Keratinocyte (primary cell): ENCODE measurements at regions not wholly inside any gene's neighbourhood (a gene's known extent, or its start where the extent isn't known, plus 50 kb on each side); places are given as distances from the start of the nearest gene placed in this dataset.

ENCODE experiments used
- DNase-seq: peaks from one replicate; pipeline ENCODE4 v3.0.0-alpha.2; 2011; ENCODE audit warnings: low read depth, missing footprints, low spot score
- FAIRE-seq: peaks from 2 replicates; lab custom pipeline; 2011; peaks lifted over from hg19 to GRCh38; lab: Jason Lieb, UNC
- H2AFZ ChIP-seq: 2 replicates; pipeline ENCODE4 v1.6.0; 2012; ENCODE audit warnings: low read length, control low read depth, inconsistent platforms; ENCODE audit not compliant: control insufficient read depth
- H3K27ac ChIP-seq: 2 replicates; pipeline ENCODE4 v1.5.1; 2011; ENCODE audit warnings: low read length; ENCODE audit not compliant: control insufficient read depth, insufficient read depth
- H3K27me3 ChIP-seq: 3 replicates; pipeline ENCODE4 v1.6.0; 2011; ENCODE audit warnings: low read length; ENCODE audit not compliant: control insufficient read depth, insufficient read depth; ENCODE audit errors: extremely low read depth
- H3K36me3 ChIP-seq, 2 experiments: 2 replicates in 1 of 2; 3 replicates in 1 of 2; pipeline ENCODE4 v1.5.1; 2011; ENCODE audit warnings: low read length in 2 of 2, mild to moderate bottlenecking in 1 of 2; ENCODE audit not compliant: control insufficient read depth in 2 of 2, insufficient read depth in 2 of 2; ENCODE audit errors: extremely low read depth in 1 of 2
- H3K4me1 ChIP-seq: 3 replicates; pipeline ENCODE4 v1.5.1; 2011; ENCODE audit warnings: low read length; ENCODE audit not compliant: control insufficient read depth, insufficient read depth; ENCODE audit errors: extremely low read depth
- H3K4me2 ChIP-seq: 3 replicates; pipeline ENCODE4 v1.6.0; 2011; ENCODE audit warnings: low read depth, low read length; ENCODE audit not compliant: control insufficient read depth, insufficient read depth; ENCODE audit errors: extremely low read depth
- H3K4me3 ChIP-seq, 3 experiments: fragments of 200-600 bp in 1 of 3; sonication (generic) in 1 of 3; 2 replicates in 2 of 3; 3 replicates in 1 of 3; pipeline ENCODE4 v1.5.1; 2011 to 2016; ENCODE audit warnings: low read length in 3 of 3, mild to moderate bottlenecking in 3 of 3, control low read depth in 2 of 3, inconsistent platforms in 1 of 3, low read depth in 1 of 3, mixed read lengths in 1 of 3, mixed run types in 1 of 3, moderate library complexity in 1 of 3; ENCODE audit not compliant: control insufficient read depth in 2 of 3, insufficient read depth in 2 of 3; ENCODE audit errors: extremely low read depth in 1 of 3
- H3K79me2 ChIP-seq: 2 replicates; pipeline ENCODE4 v1.6.0; 2012; ENCODE audit warnings: low read length; ENCODE audit not compliant: control insufficient read depth, insufficient read depth
- H3K9ac ChIP-seq: 3 replicates; pipeline ENCODE4 v1.6.0; 2011; ENCODE audit warnings: low read length; ENCODE audit not compliant: control insufficient read depth, insufficient read depth; ENCODE audit errors: extremely low read depth
- H3K9me1 ChIP-seq: 3 replicates; pipeline ENCODE4 v1.6.0; 2011; ENCODE audit warnings: low read length; ENCODE audit not compliant: control insufficient read depth, insufficient read depth; ENCODE audit errors: extremely low read depth
- H3K9me3 ChIP-seq: 2 replicates; pipeline ENCODE4 v1.5.1; 2012; ENCODE audit warnings: low read depth, low read length; ENCODE audit not compliant: control insufficient read depth
- H4K20me1 ChIP-seq: 3 replicates; pipeline ENCODE4 v1.6.0; 2011; ENCODE audit warnings: low read length; ENCODE audit not compliant: control insufficient read depth, insufficient read depth; ENCODE audit errors: extremely low read depth
- EZH2 ChIP-seq: IDR thresholded peaks from one replicate; pipeline ENCODE4 v1.6.1; 2012; ENCODE audit warnings: inconsistent platforms, mild to moderate bottlenecking, low read length, moderate library complexity
- dilution Hi-C: fragments of 300-500 bp; cut with MboI; formaldehyde crosslinking; loops from one replicate; pipeline ENCODE4 v1.7.0; 2020; ENCODE audit warnings: low sequenced_read_pairs; ENCODE audit not compliant: extremely low pct_ligation_motif_present
- TF ChIP-seq, protein P1 (sequence below), 3 experiments: IDR thresholded peaks in 1 of 3; conservative IDR thresholded peaks in 1 of 3; optimal IDR thresholded peaks in 1 of 3; 2 replicates in 2 of 3; 3 replicates in 1 of 3; pipeline versions ENCODE3 to v1.5.1; 2011; ENCODE audit warnings: low read length in 3 of 3, mild to moderate bottlenecking in 3 of 3, moderate library complexity in 2 of 3, control low read depth in 1 of 3, inconsistent platforms in 1 of 3; ENCODE audit not compliant: insufficient read depth in 2 of 3; ENCODE audit errors: extremely low read depth in 1 of 3

DNA sequence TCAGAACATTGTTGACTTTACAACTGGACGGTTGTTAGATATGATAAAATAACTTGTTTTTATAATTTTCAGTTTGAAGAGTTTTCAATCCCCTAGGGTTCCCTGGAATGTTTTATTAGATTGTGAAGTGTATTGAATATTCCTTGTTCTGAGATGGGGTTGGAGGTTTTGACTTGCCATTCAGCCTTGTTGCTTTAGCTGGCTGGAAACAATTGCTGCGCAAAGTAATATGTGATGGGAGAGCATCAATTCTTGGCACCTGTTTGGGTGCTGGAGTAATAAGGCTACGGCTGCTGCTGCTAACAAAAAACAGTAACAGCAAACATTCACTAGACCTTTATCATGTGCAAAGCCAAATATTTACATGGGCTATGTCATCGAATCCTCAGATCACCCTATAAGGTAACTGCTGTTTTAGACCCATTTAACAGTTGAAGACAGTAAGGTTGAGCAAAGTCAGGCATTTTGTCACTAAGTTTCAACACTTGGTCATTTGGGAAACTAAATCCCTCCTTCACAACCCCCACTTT, 241.0 kb upstream of the TBX3 start:
- FAIRE-seq, result no peak
- H3K9ac ChIP-seq, result no peak overlapping the region
- no peak overlapping the region for H3K4me2 ChIP-seq

DNA sequence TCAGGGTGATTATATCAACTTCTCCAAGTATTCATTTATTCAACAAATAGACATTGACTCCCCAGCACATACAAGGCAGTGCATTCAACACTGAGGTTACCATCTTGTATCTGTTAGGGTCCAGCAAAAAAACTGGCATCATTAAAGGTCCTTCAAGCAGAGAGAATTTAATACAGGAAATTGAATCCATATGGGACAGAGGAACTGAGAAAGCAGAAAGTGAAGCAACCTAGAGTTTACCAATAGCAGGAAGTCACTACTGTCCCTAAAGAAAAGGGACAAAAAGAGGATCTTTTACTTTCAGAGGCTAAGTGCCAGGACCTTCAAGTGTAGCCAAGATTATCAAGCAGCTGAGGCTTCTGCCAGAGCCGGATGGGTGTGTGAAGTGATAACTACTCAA, 237.8 kb upstream of the TBX3 start:
- Histone ChIP-seq H3K36me3 (no peaks in the 10 kb centered on the region), H3K27ac (no peak overlapping the region), H3K79me2 (no peaks in the 10 kb centered on the region), H3K4me1 (no peaks in the 10 kb centered on the region), H3K9me3 (no peaks in the 10 kb centered on the region), H3K4me3 (no peak overlapping the region), H2AFZ (no peak overlapping the region), H3K9me1 (no peaks in the 10 kb centered on the region), H4K20me1 (no peaks in the 10 kb centered on the region), H3K27me3 (no peaks in the 10 kb centered on the region), H3K9ac (no peak overlapping the region), H3K4me2 (no peak overlapping the region)
- TF ChIP-seq EZH2, result no peak
- TF ChIP-seq, protein P1, sequence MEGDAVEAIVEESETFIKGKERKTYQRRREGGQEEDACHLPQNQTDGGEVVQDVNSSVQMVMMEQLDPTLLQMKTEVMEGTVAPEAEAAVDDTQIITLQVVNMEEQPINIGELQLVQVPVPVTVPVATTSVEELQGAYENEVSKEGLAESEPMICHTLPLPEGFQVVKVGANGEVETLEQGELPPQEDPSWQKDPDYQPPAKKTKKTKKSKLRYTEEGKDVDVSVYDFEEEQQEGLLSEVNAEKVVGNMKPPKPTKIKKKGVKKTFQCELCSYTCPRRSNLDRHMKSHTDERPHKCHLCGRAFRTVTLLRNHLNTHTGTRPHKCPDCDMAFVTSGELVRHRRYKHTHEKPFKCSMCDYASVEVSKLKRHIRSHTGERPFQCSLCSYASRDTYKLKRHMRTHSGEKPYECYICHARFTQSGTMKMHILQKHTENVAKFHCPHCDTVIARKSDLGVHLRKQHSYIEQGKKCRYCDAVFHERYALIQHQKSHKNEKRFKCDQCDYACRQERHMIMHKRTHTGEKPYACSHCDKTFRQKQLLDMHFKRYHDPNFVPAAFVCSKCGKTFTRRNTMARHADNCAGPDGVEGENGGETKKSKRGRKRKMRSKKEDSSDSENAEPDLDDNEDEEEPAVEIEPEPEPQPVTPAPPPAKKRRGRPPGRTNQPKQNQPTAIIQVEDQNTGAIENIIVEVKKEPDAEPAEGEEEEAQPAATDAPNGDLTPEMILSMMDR (optimal IDR thresholded peaks at IDR 0.05 in 1 of 3, IDR thresholded peaks at IDR 0.05 in 1 of 3, conservative IDR thresholded peaks at IDR 0.05 in 1 of 3; ENCODE audit: extremely low read depth in 1 of 3, insufficient read depth in 2 of 3, low read length in 3 of 3), result no peak
- dilution Hi-C loops, result no loop called here
- DNase-seq (no peak), FAIRE-seq (no peak)

More for the DNA sequence above, 241.0 kb upstream of the TBX3 start:
- no peaks in the 10 kb centered on the region for H3K9me3 ChIP-seq
- no peak overlapping the region for H2AFZ ChIP-seq
- H3K9me1 ChIP-seq, result no peaks in the 10 kb centered on the region
- no peaks in the 10 kb centered on the region for H3K79me2 ChIP-seq
- H4K20me1 ChIP-seq, result no peaks in the 10 kb centered on the region
- dilution Hi-C loops, result no loop called here
- no peaks in the 10 kb centered on the region for H3K4me1 ChIP-seq
- no peaks in the 10 kb centered on the region for H3K27me3 ChIP-seq
- no peak overlapping the region for H3K27ac ChIP-seq
- H3K36me3 ChIP-seq, result no peaks in the 10 kb centered on the region
- DNase-seq, result no peak
- no peak overlapping the region for H3K4me3 ChIP-seq
- TF ChIP-seq, protein P1 (optimal IDR thresholded peaks at IDR 0.05 in 1 of 3, IDR thresholded peaks at IDR 0.05 in 1 of 3, conservative IDR thresholded peaks at IDR 0.05 in 1 of 3; ENCODE audit: extremely low read depth in 1 of 3, insufficient read depth in 2 of 3, low read length in 3 of 3), result no peak
- TF ChIP-seq EZH2, result no peak
